Uterus (tissue), 2 donors: ENCODE measurements at regions not wholly inside any gene's neighbourhood (a gene's known extent, or its start where the extent isn't known, plus 50 kb on each side); places are given as distances from the start of the nearest gene placed in this dataset.

ENCODE experiments used
- CTCF ChIP-seq, 4 experiments: fragments of 200-600 bp in 2 of 4; fragments of 450-650 bp in 2 of 4; sonication (generic) in 2 of 4; IDR thresholded peaks; one replicate each; pipeline ENCODE4 v1.5.1; 2016 to 2019; ENCODE audit warnings: antibody characterized with exemption in 4 of 4, mild to moderate bottlenecking in 2 of 4, moderate library complexity in 1 of 4
- POLR2A ChIP-seq, 2 donors: fragments of 450-650 bp; IDR thresholded peaks; one replicate each; pipeline ENCODE4 v1.6.1; 2016; ENCODE audit warnings: antibody characterized with exemption in 2 of 2, mild to moderate bottlenecking in 1 of 2, moderate library complexity in 1 of 2

- TF ChIP-seq CTCF (IDR thresholded peaks at IDR 0.05) (no peak), POLR2A (IDR thresholded peaks at IDR 0.05) (no peak)
Observed at GRCh38 chr5:118450554-118451332, 537.6 kb downstream of the DTWD2 start.
